H1 (cell line): ENCODE measurements at regions not wholly inside any gene's neighbourhood (a gene's known extent, or its start where the extent isn't known, plus 50 kb on each side); places are given as distances from the start of the nearest gene placed in this dataset.

Experiments
- CTCF ChIA-PET: fragments of 300-600 bp; sonication (Branson Sonifier 250); formaldehyde crosslinking; loops from one replicate; lab custom pipeline; 2021; ENCODE audit not compliant: partially characterized antibody; lab: Charles Lee
- POLR2A ChIA-PET: fragments of 300-600 bp; sonication (Branson Sonifier 250); formaldehyde crosslinking; loops from one replicate; lab custom pipeline; 2021; ENCODE audit warnings: inconsistent platforms; ENCODE audit not compliant: partially characterized antibody; lab: Charles Lee
- DNase-seq, 2 experiments: peaks; one replicate each; pipeline versions ENCODE4 v3.0.0 to v3.0.0-alpha.2; 2010 to 2022; ENCODE audit warnings: low spot score in 2 of 2, low read depth in 1 of 2, mixed read lengths in 1 of 2
- FAIRE-seq: peaks from 2 replicates; lab custom pipeline; 2011; peaks lifted over from hg19 to GRCh38; lab: Jason Lieb, UNC
- H2AFZ ChIP-seq: 2 replicates; pipeline ENCODE4 v1.8.1; 2012; ENCODE audit warnings: low read length, inconsistent platforms
- H2AK5ac ChIP-seq: 2 replicates; pipeline ENCODE4 v1.6.1; 2013; ENCODE audit warnings: low read depth, low read length
- H2BK120ac ChIP-seq: replicated peaks from 2 replicates; pipeline ENCODE3; 2013; ENCODE audit warnings: low read depth, low read length, inconsistent platforms
- H2BK12ac ChIP-seq: 2 replicates; pipeline ENCODE4 v1.6.1; 2013; ENCODE audit warnings: low read depth, low read length
- H2BK15ac ChIP-seq: 2 replicates; pipeline ENCODE4 v1.6.1; 2013; ENCODE audit warnings: low read length
- H2BK20ac ChIP-seq: 2 replicates; pipeline ENCODE4 v1.6.1; 2013; ENCODE audit warnings: low read length
- H2BK5ac ChIP-seq: 2 replicates; pipeline ENCODE4 v1.6.1; 2013; ENCODE audit warnings: low read depth, low read length
- H3K14ac ChIP-seq: 2 replicates; pipeline ENCODE4 v1.6.1; 2013; ENCODE audit warnings: inconsistent platforms; ENCODE audit not compliant: insufficient read length
- H3K18ac ChIP-seq: 2 replicates; pipeline ENCODE4 v1.6.1; 2013; ENCODE audit warnings: low read length; ENCODE audit errors: extremely low read depth
- H3K23ac ChIP-seq: 2 replicates; pipeline ENCODE4 v1.6.1; 2013; ENCODE audit warnings: inconsistent platforms; ENCODE audit not compliant: insufficient read length
- H3K23me2 ChIP-seq: 2 replicates; pipeline ENCODE4 v1.6.1; 2013; ENCODE audit warnings: low read depth, low read length
- H3K27ac ChIP-seq: 2 replicates; pipeline ENCODE4 v1.6.1; 2011; ENCODE audit warnings: low read depth, low read length, inconsistent platforms
- H3K27me3 ChIP-seq, 4 experiments: replicated peaks in 1 of 4; 1 replicate in 1 of 4; 2 replicates in 3 of 4; pipeline versions ENCODE4 v1.6.1 to v1.8.1; 2011 to 2013; ENCODE audit warnings: low read length in 3 of 4, mild to moderate bottlenecking in 3 of 4, inconsistent platforms in 2 of 4, mixed read lengths in 2 of 4, moderate library complexity in 1 of 4; ENCODE audit not compliant: control insufficient read depth in 3 of 4, insufficient read depth in 3 of 4; ENCODE audit errors: extremely low read depth in 1 of 4
- H3K36me3 ChIP-seq, 4 experiments: 2 replicates each; pipeline versions ENCODE4 v1.6.1 to v1.8.1; 2011 to 2013; ENCODE audit warnings: mild to moderate bottlenecking in 4 of 4, low read length in 3 of 4, moderate library complexity in 2 of 4, control low read depth in 1 of 4, inconsistent platforms in 1 of 4; ENCODE audit not compliant: insufficient read depth in 4 of 4, control insufficient read depth in 2 of 4
- H3K4ac ChIP-seq: replicated peaks from 2 replicates; pipeline ENCODE3; 2013; ENCODE audit warnings: low read length, low read depth, mixed read lengths, inconsistent platforms; ENCODE audit not compliant: insufficient read length
- H3K4me1 ChIP-seq, 4 experiments: replicated peaks in 1 of 4; 1 replicate in 1 of 4; 2 replicates in 3 of 4; pipeline versions ENCODE4 v1.6.1 to v1.8.1; 2011 to 2013; ENCODE audit warnings: low read length in 3 of 4, inconsistent platforms in 2 of 4, mixed read lengths in 1 of 4; ENCODE audit not compliant: insufficient read depth in 4 of 4, control insufficient read depth in 3 of 4
- H3K4me2 ChIP-seq, 2 experiments: 2 replicates each; pipeline versions ENCODE4 v1.6.1 to v1.8.1; 2011 to 2013; ENCODE audit warnings: low read depth in 2 of 2, low read length in 2 of 2, control low read depth in 1 of 2, inconsistent platforms in 1 of 2, mild to moderate bottlenecking in 1 of 2; ENCODE audit not compliant: insufficient read depth in 1 of 2
- H3K4me3 ChIP-seq, 4 experiments: fragments of 200-600, 300-600 bp in 1 of 4; sonication (generic), shearing (Covaris generic), sonication (Bioruptor Twin) in 1 of 4; 2 replicates each; pipeline versions ENCODE4 v1.5.1 to v1.8.1; 2011 to 2016; ENCODE audit warnings: low read length in 4 of 4, low read depth in 3 of 4, control low read depth in 2 of 4, inconsistent platforms in 2 of 4, mild to moderate bottlenecking in 2 of 4, mixed read lengths in 1 of 4, moderate library complexity in 1 of 4; ENCODE audit not compliant: insufficient read depth in 2 of 4; ENCODE audit errors: extremely low read depth in 1 of 4
- H3K56ac ChIP-seq: replicated peaks from 2 replicates; pipeline ENCODE3; 2013; ENCODE audit warnings: low read depth, mild to moderate bottlenecking, mixed read lengths, low read length, inconsistent platforms; ENCODE audit not compliant: insufficient read length
- H3K79me1 ChIP-seq: 2 replicates; pipeline ENCODE4 v1.6.1; 2013; ENCODE audit warnings: low read depth, low read length, control low read depth
- H3K79me2 ChIP-seq, 2 experiments: 2 replicates each; pipeline versions ENCODE4 v1.6.1 to v1.8.1; 2012 to 2013; ENCODE audit warnings: low read length in 2 of 2, mild to moderate bottlenecking in 2 of 2, inconsistent platforms in 1 of 2; ENCODE audit not compliant: insufficient read depth in 2 of 2, control insufficient read depth in 1 of 2
- H3K9ac ChIP-seq, 4 experiments: replicated peaks in 1 of 4; 1 replicate in 1 of 4; 2 replicates in 3 of 4; pipeline versions ENCODE4 v1.6.1 to v1.8.1; 2011 to 2013; ENCODE audit warnings: low read depth in 3 of 4, low read length in 3 of 4, control low read depth in 2 of 4, mild to moderate bottlenecking in 2 of 4, moderate library complexity in 2 of 4, inconsistent platforms in 1 of 4; ENCODE audit errors: extremely low read depth in 1 of 4
- H3K9me3 ChIP-seq, 2 experiments: 2 replicates each; pipeline versions ENCODE4 v1.6.1 to v1.8.1; 2012 to 2013; ENCODE audit warnings: mild to moderate bottlenecking in 2 of 2, moderate library complexity in 2 of 2, control low read depth in 1 of 2, inconsistent platforms in 1 of 2, low read depth in 1 of 2, low read length in 1 of 2, mixed read lengths in 1 of 2; ENCODE audit not compliant: insufficient read depth in 2 of 2
- H4K20me1 ChIP-seq, 2 experiments: replicated peaks in 1 of 2; 2 replicates each; pipeline versions ENCODE3 to v1.8.1; 2011 to 2013; ENCODE audit warnings: inconsistent platforms in 2 of 2, low read length in 2 of 2, mild to moderate bottlenecking in 1 of 2; ENCODE audit not compliant: insufficient read depth in 2 of 2, control insufficient read depth in 1 of 2
- H4K5ac ChIP-seq: 2 replicates; pipeline ENCODE4 v1.6.1; 2013; ENCODE audit warnings: low read length, low read depth, mixed read lengths, inconsistent platforms; ENCODE audit not compliant: insufficient read length
- H4K8ac ChIP-seq: 2 replicates; pipeline ENCODE4 v1.8.0; 2013; ENCODE audit warnings: mild to moderate bottlenecking, moderate library complexity, low read length, inconsistent platforms; ENCODE audit not compliant: insufficient read depth; ENCODE audit errors: extremely low read depth
- H4K91ac ChIP-seq: replicated peaks from 2 replicates; pipeline ENCODE3; 2013; ENCODE audit warnings: low read length, mixed read lengths, inconsistent platforms; ENCODE audit not compliant: insufficient read length
- CBX8 ChIP-seq: fragments of 300-800, 300-1000 bp; sonication (generic); IDR thresholded peaks from 2 replicates; pipeline ENCODE4 v1.7.1; 2016; ENCODE audit warnings: low read depth, low read length, borderline replicate concordance
- CEBPB ChIP-seq: IDR thresholded peaks from 2 replicates; pipeline ENCODE4 v1.6.1; 2012; ENCODE audit warnings: low read depth, low read length
- CTBP2 ChIP-seq: IDR thresholded peaks from 2 replicates; pipeline ENCODE4 v1.7.0; 2011; ENCODE audit warnings: borderline replicate concordance, mild to moderate bottlenecking, moderate library complexity, mixed read lengths, low read length; ENCODE audit not compliant: insufficient read depth, insufficient read length
- JUN ChIP-seq: IDR thresholded peaks from 2 replicates; pipeline ENCODE4 v1.6.1; 2011; ENCODE audit warnings: low read depth, mild to moderate bottlenecking, improper control_type of control experiment, low read length
- JUND ChIP-seq: IDR thresholded peaks from 2 replicates; pipeline ENCODE4 v1.6.1; 2011; ENCODE audit warnings: mild to moderate bottlenecking, improper control_type of control experiment, low read length
- KDM5A ChIP-seq: fragments of 200-600 bp; IDR thresholded peaks from 2 replicates; pipeline ENCODE4 v1.7.1; 2012; ENCODE audit warnings: mild to moderate bottlenecking, low read length, inconsistent platforms, mixed read lengths
- SP1 ChIP-seq: IDR thresholded peaks from 2 replicates; pipeline ENCODE4 v1.6.1; 2011; ENCODE audit warnings: low read depth, low read length
- WGBS, 2 experiments: shearing (Covaris generic) in 1 of 2; methylation state at CpG; one replicate each; pipeline versions ENCODE4 v1.1.6 to v1.1.7; 2013 to 2015; ENCODE audit warnings: low lambda C conversion rate in 2 of 2, mixed read lengths in 2 of 2, inconsistent platforms in 1 of 2, low coverage in 1 of 2, missing lambda C conversion rate in 1 of 2; ENCODE audit not compliant: insufficient replicate concordance in 2 of 2, insufficient coverage in 1 of 2, insufficient read length in 1 of 2; ENCODE audit errors: extremely low coverage in 1 of 2, missing lambda C conversion rate in 1 of 2; 5-methylcytosine and 5-hydroxymethylcytosine counted together

DNA sequence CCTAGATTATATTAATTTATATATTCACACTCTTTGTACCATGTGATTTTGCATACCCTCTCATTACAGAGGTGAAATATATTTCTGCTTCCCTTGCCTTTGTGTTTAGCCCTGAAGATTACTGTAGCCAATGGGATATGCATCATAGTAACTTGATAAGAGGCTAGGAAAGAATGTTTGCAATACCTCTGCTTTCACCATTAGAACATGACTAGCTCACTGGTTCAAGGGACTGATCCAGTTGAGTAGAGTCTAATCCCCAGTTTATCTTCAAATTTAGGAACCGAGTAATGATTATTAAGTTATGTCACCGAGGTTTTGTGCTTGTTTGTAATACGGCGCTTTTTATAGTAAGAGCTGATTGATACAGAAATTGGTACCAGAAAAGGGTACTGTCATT is 552.6 kb upstream of the GJE1 start:
- FAIRE-seq (no peak), DNase-seq (no peak)
- no peak overlapping the region for H2BK15ac ChIP-seq
- H3K14ac ChIP-seq: no peak overlapping the region
- no peaks in the 10 kb centered on the region for H4K20me1 ChIP-seq
- H3K4me2 ChIP-seq: no peak overlapping the region
- H3K23ac ChIP-seq: no peak overlapping the region
- ChIA-PET POLR2A (no interaction called here), CTCF (interaction anchor here (1.6 kb wide), 1 partner anchor 14 kb away, joined by 4 read pairs; no protein-coding TSS in a partner anchor)
- no peak overlapping the region for H2BK20ac ChIP-seq
- H2BK5ac ChIP-seq: no peak overlapping the region
- H3K27ac ChIP-seq: no peak overlapping the region
- H3K23me2 ChIP-seq: no peaks in the 10 kb centered on the region
- TF ChIP-seq CEBPB: no peak
- TF ChIP-seq SP1: no peak
- no peak for TF ChIP-seq CBX8
- no peak for TF ChIP-seq JUND
- no peak for TF ChIP-seq KDM5A
- TF ChIP-seq JUN: no peak
- no peak for TF ChIP-seq CTBP2
- H2BK12ac ChIP-seq: no peak overlapping the region
- H3K79me1 ChIP-seq: no peaks in the 10 kb centered on the region
- no peak overlapping the region for H3K18ac ChIP-seq
- no peak overlapping the region for H3K4me3 ChIP-seq
- no peak overlapping the region for H3K4ac ChIP-seq
- H3K36me3 ChIP-seq: no peaks in the 10 kb centered on the region
- 99% methylated on average over 4 of the region's 4 CpGs; no CpG with 5 or more reads in 1 of the 2 experiments for WGBS, 2 experiments
- no peak overlapping the region for H2AK5ac ChIP-seq
- H3K9me3 ChIP-seq: no peaks in the 10 kb centered on the region
- H3K4me1 ChIP-seq: no peaks in the 10 kb centered on the region
- no peak overlapping the region for H4K91ac ChIP-seq
- no peak overlapping the region for H4K5ac ChIP-seq
- H3K56ac ChIP-seq: no peak overlapping the region
- no peak overlapping the region for H2AFZ ChIP-seq
- H3K27me3 ChIP-seq: no peaks in the 10 kb centered on the region
- H3K79me2 ChIP-seq: no peaks in the 10 kb centered on the region
- H2BK120ac ChIP-seq: no peak overlapping the region
- H3K9ac ChIP-seq: no peak overlapping the region
- no peak overlapping the region for H4K8ac ChIP-seq
